NCI-H524 (cell line): ENCODE measurements at regions not wholly inside any gene's neighbourhood (a gene's known extent, or its start where the extent isn't known, plus 50 kb on each side); places are given as distances from the start of the nearest gene placed in this dataset.
"Not testable (repeated sequence)": the region's sequence is repeated elsewhere in the genome, so short reads cannot be mapped to it uniquely, and the experiment has no call there.

ENCODE experiments used
- DNase-seq, 2 experiments: peaks; one replicate each; lab custom pipeline; 2025; lab: John Stamatoyannopoulos, UW

GRCh38 chr3:1456781-1457311 is 364.0 kb downstream of the CNTN6 start:
- DNase-seq = peak in 1 of 2 experiments; percentile 38

GRCh38 chr3:1462371-1462770 is 369.5 kb downstream of the CNTN6 start:
- DNase-seq = no peak

- no peak for DNase-seq
Measured at GRCh38 chr3:1462856-1463450, 370.1 kb downstream of the CNTN6 start.

- not testable (repeated sequence) for DNase-seq
Measured at GRCh38 chr3:1465091-1465490, 372.3 kb downstream of the CNTN6 start.

GRCh38 chr3:1468145-1468544 is 375.3 kb downstream of the CNTN6 start:
- no peak for DNase-seq

- DNase-seq = no peak
Measured at GRCh38 chr3:1469248-1469647, 376.4 kb downstream of the CNTN6 start.

GRCh38 chr3:1469687-1470086 is 376.9 kb downstream of the CNTN6 start:
- DNase-seq = no peak

GRCh38 chr3:1477669-1478068 is 384.8 kb downstream of the CNTN6 start:
- DNase-seq = no peak

- DNase-seq = no peak
Measured at GRCh38 chr3:1495466-1495865, 402.6 kb downstream of the CNTN6 start.

GRCh38 chr3:1499694-1500093 is 406.9 kb downstream of the CNTN6 start:
- DNase-seq = no peak

- peak in 1 of 2 experiments; percentile 6 for DNase-seq
Measured at GRCh38 chr3:1501406-1502115, 408.7 kb downstream of the CNTN6 start.

GRCh38 chr3:1506090-1506489 is 413.3 kb downstream of the CNTN6 start:
- DNase-seq = no peak

GRCh38 chr3:1513662-1514061 is 420.8 kb downstream of the CNTN6 start:
- DNase-seq = no peak

- no peak for DNase-seq
Measured at GRCh38 chr3:1515882-1516281, 423.1 kb downstream of the CNTN6 start.

- no peak for DNase-seq
Measured at GRCh38 chr3:1527786-1528185, 435.0 kb downstream of the CNTN6 start.

- no peak for DNase-seq
Measured at GRCh38 chr3:1528621-1529020, 435.8 kb downstream of the CNTN6 start.

- DNase-seq = no peak
Measured at GRCh38 chr3:1529676-1530075, 436.9 kb downstream of the CNTN6 start.

- no peak for DNase-seq
Measured at GRCh38 chr3:1531981-1532380, 439.2 kb downstream of the CNTN6 start.

- no peak for DNase-seq
Measured at GRCh38 chr3:1532935-1533606, 440.2 kb downstream of the CNTN6 start.

- DNase-seq = no peak
Measured at GRCh38 chr3:1533763-1534162, 440.9 kb downstream of the CNTN6 start.

GRCh38 chr3:1534252-1534651 is 441.4 kb downstream of the CNTN6 start:
- no peak for DNase-seq

- no peak for DNase-seq
Measured at GRCh38 chr3:1535361-1535760, 442.5 kb downstream of the CNTN6 start.

- no peak for DNase-seq
Measured at GRCh38 chr3:1540686-1541085, 447.9 kb downstream of the CNTN6 start.
